ENCODE measurements at regions not wholly inside any gene's neighbourhood (a gene's known extent, or its start where the extent isn't known, plus 50 kb on each side); places are given as distances from the start of the nearest gene placed in this dataset.
"Not testable (repeated sequence)": the region's sequence is repeated elsewhere in the genome, so short reads cannot be mapped to it uniquely, and the experiment has no call there.

- no peak for ATAC-seq
- H3K4me1 ChIP-seq (ENCODE audit: low read depth): no peaks in the 10 kb centered on the region
- TF ChIP-seq CTCF (IDR thresholded peaks at IDR 0.05): no peak
These were observed 583.1 kb downstream of the TFAP2A start for GRCh38 chr6:9831783-9832182.

GRCh38 chr6:9830808-9831207, 584.1 kb downstream of the TFAP2A start:
- Histone ChIP-seq H3K36me3 (ENCODE audit: low read depth) (no peaks in the 10 kb centered on the region), H3K4me3 (no peak overlapping the region), H3K4me1 (ENCODE audit: low read depth) (no peaks in the 10 kb centered on the region), H3K9me3 (no peaks in the 10 kb centered on the region)
- no peak for TF ChIP-seq CTCF (IDR thresholded peaks at IDR 0.05)
- intact Hi-C loops (cut with DNase I, micrococcal nuclease): no loop called here
- ATAC-seq: no peak
- no peak for DNase-seq

More at GRCh38 chr6:9831783-9832182, 583.1 kb downstream of the TFAP2A start:
- Histone ChIP-seq H3K4me3 (no peak overlapping the region), H3K9me3 (no peaks in the 10 kb centered on the region), H3K36me3 (ENCODE audit: low read depth) (no peaks in the 10 kb centered on the region)
- intact Hi-C loops (cut with DNase I, micrococcal nuclease): no loop called here
- no peak for DNase-seq

GRCh38 chr6:9825526-9825925, 589.3 kb downstream of the TFAP2A start:
- TF ChIP-seq CTCF (IDR thresholded peaks at IDR 0.05): no peak
- Histone ChIP-seq H3K9me3 (no peaks in the 10 kb centered on the region), H3K36me3 (ENCODE audit: low read depth) (no peaks in the 10 kb centered on the region), H3K4me1 (ENCODE audit: low read depth) (no peaks in the 10 kb centered on the region), H3K4me3 (no peak overlapping the region)
- ATAC-seq (no peak), DNase-seq (no peak)
- intact Hi-C loops (cut with DNase I, micrococcal nuclease): no loop called here

- intact Hi-C loops (cut with DNase I, micrococcal nuclease); ATAC-seq: not testable (repeated sequence)
These were observed 604.1 kb downstream of the TFAP2A start for GRCh38 chr6:9810727-9811126.

GRCh38 chr6:9810286-9810685, 604.6 kb downstream of the TFAP2A start:
- TF ChIP-seq CTCF (IDR thresholded peaks at IDR 0.05): no peak
- Histone ChIP-seq H3K4me1 (ENCODE audit: low read depth) (no peaks in the 10 kb centered on the region), H3K36me3 (ENCODE audit: low read depth) (no peaks in the 10 kb centered on the region), H3K4me3 (no peak overlapping the region), H3K9me3 (peaks cover 4% of the 10 kb centered on the region)
- no peak for ATAC-seq
- intact Hi-C loops (cut with DNase I, micrococcal nuclease): no loop called here
- no peak for DNase-seq

More at GRCh38 chr6:9810727-9811126, 604.1 kb downstream of the TFAP2A start:
- DNase-seq; H3K4me3 ChIP-seq; H3K9me3 ChIP-seq; H3K36me3 ChIP-seq (ENCODE audit: low read depth); H3K4me1 ChIP-seq (ENCODE audit: low read depth): not testable (repeated sequence)

GRCh38 chr6:9806195-9806594, 608.7 kb downstream of the TFAP2A start:
- Histone ChIP-seq H3K4me1 (ENCODE audit: low read depth) (no peaks in the 10 kb centered on the region), H3K4me3 (no peak overlapping the region), H3K9me3 (peaks cover 4% of the 10 kb centered on the region), H3K36me3 (ENCODE audit: low read depth) (no peaks in the 10 kb centered on the region)
- DNase-seq (no peak), ATAC-seq (no peak)
- intact Hi-C loops (cut with DNase I, micrococcal nuclease): no loop called here
- TF ChIP-seq CTCF (IDR thresholded peaks at IDR 0.05): no peak
